MM.1S (cell line): ENCODE measurements at regions not wholly inside any gene's neighbourhood (a gene's known extent, or its start where the extent isn't known, plus 50 kb on each side); places are given as distances from the start of the nearest gene placed in this dataset.

Source experiments
- DNase-seq: peaks from one replicate; pipeline ENCODE4 v3.0.0-alpha.2; 2015
- H2AFZ ChIP-seq: fragments of 300-600 bp; sonication (generic); 2 replicates; pipeline ENCODE4 v1.6.0; 2016; ENCODE audit warnings: antibody characterized with exemption, low read length
- H3F3A ChIP-seq: fragments of 300-600 bp; sonication (generic); 2 replicates; pipeline ENCODE4 v1.6.1; 2016; ENCODE audit warnings: mild to moderate bottlenecking, antibody characterized with exemption, low read length, moderate library complexity, mixed read lengths; ENCODE audit not compliant: insufficient read depth
- H3K27ac ChIP-seq: fragments of 300-600 bp; sonication (generic); 2 replicates; pipeline ENCODE4 v1.5.1; 2016; ENCODE audit warnings: mild to moderate bottlenecking, low read length
- H3K27me3 ChIP-seq: fragments of 300-600 bp; sonication (generic); replicated peaks from 2 replicates; pipeline ENCODE4 v1.6.0; 2016; ENCODE audit warnings: low read length; ENCODE audit not compliant: insufficient read depth
- H3K36me3 ChIP-seq: fragments of 300-600 bp; sonication (generic); replicated peaks from 2 replicates; pipeline ENCODE4 v1.6.1; 2016; ENCODE audit warnings: mild to moderate bottlenecking, low read length, mixed read lengths; ENCODE audit not compliant: insufficient read depth
- H3K4me1 ChIP-seq: fragments of 300-600 bp; sonication (generic); 2 replicates; pipeline ENCODE4 v1.6.1; 2016; ENCODE audit warnings: low read length, mixed read lengths
- H3K4me2 ChIP-seq: fragments of 300-600 bp; sonication (generic); 2 replicates; pipeline ENCODE4 v1.6.0; 2016; ENCODE audit warnings: low read depth, low read length
- H3K4me3 ChIP-seq: fragments of 300-600 bp; sonication (generic); 2 replicates; pipeline ENCODE4 v1.5.1; 2016; ENCODE audit warnings: low read length, mixed read lengths
- H3K79me2 ChIP-seq: fragments of 300-600 bp; sonication (generic); 2 replicates; pipeline ENCODE4 v1.6.1; 2016; ENCODE audit warnings: mixed run types, low read length, mixed read lengths
- H3K9ac ChIP-seq: fragments of 300-600 bp; sonication (generic); 2 replicates; pipeline ENCODE4 v1.6.1; 2016; ENCODE audit warnings: low read length, mixed read lengths
- H3K9me2 ChIP-seq: fragments of 300-600 bp; sonication (generic); replicated peaks from 2 replicates; pipeline ENCODE4 v1.6.1; 2016; ENCODE audit warnings: mild to moderate bottlenecking, low read length, mixed read lengths; ENCODE audit not compliant: insufficient read depth
- H3K9me3 ChIP-seq: fragments of 300-600 bp; sonication (generic); replicated peaks from 2 replicates; pipeline ENCODE4 v1.6.1; 2016; ENCODE audit warnings: mild to moderate bottlenecking, low read length, mixed read lengths; ENCODE audit not compliant: insufficient read depth
- H4K20me1 ChIP-seq: fragments of 300-600 bp; sonication (generic); 2 replicates; pipeline ENCODE4 v1.6.1; 2016; ENCODE audit warnings: mild to moderate bottlenecking, low read length, moderate library complexity, mixed read lengths; ENCODE audit not compliant: insufficient read depth
- EZH2 ChIP-seq: fragments of 300-600 bp; sonication (generic); optimal IDR thresholded peaks from 2 replicates; pipeline ENCODE3; 2017; ENCODE audit warnings: low read depth, mild to moderate bottlenecking, antibody characterized with exemption, low read length, mixed read lengths
- EZH2phosphoT487 ChIP-seq: fragments of 300-600 bp; sonication (generic); IDR thresholded peaks from 2 replicates; pipeline ENCODE4 v1.6.1; 2018; ENCODE audit warnings: antibody characterized with exemption, low read length
- TF ChIP-seq, protein P1 (sequence below): fragments of 300-600 bp; sonication (generic); IDR thresholded peaks from 2 replicates; pipeline ENCODE4 v1.5.1; 2016; ENCODE audit warnings: antibody characterized with exemption, low read length, mixed read lengths

- Histone ChIP-seq H3K27ac (no peak overlapping the region), H4K20me1 (no peaks in the 10 kb centered on the region), H2AFZ (no peak overlapping the region), H3K79me2 (no peaks in the 10 kb centered on the region), H3F3A (no peaks in the 10 kb centered on the region), H3K9ac (no peak overlapping the region), H3K27me3 (no peaks in the 10 kb centered on the region), H3K9me3 (no peaks in the 10 kb centered on the region), H3K4me3 (no peak overlapping the region), H3K4me2 (no peak overlapping the region), H3K9me2 (no peaks in the 10 kb centered on the region), H3K4me1 (no peaks in the 10 kb centered on the region), H3K36me3 (no peaks in the 10 kb centered on the region)
- no peak for DNase-seq
- TF ChIP-seq EZH2phosphoT487 (no peak), EZH2 (no peak)
- TF ChIP-seq, protein P1, sequence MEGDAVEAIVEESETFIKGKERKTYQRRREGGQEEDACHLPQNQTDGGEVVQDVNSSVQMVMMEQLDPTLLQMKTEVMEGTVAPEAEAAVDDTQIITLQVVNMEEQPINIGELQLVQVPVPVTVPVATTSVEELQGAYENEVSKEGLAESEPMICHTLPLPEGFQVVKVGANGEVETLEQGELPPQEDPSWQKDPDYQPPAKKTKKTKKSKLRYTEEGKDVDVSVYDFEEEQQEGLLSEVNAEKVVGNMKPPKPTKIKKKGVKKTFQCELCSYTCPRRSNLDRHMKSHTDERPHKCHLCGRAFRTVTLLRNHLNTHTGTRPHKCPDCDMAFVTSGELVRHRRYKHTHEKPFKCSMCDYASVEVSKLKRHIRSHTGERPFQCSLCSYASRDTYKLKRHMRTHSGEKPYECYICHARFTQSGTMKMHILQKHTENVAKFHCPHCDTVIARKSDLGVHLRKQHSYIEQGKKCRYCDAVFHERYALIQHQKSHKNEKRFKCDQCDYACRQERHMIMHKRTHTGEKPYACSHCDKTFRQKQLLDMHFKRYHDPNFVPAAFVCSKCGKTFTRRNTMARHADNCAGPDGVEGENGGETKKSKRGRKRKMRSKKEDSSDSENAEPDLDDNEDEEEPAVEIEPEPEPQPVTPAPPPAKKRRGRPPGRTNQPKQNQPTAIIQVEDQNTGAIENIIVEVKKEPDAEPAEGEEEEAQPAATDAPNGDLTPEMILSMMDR, result no peak
These were observed 58.8 kb upstream of the DOCK1 start for GRCh38 chr10:126846469-126846868.

GRCh38 chr10:126846959-126847358 is 58.3 kb upstream of the DOCK1 start:
- no peaks in the 10 kb centered on the region for H3K4me1 ChIP-seq
- no peak overlapping the region for H3K9ac ChIP-seq
- H3K79me2 ChIP-seq, result no peaks in the 10 kb centered on the region
- H3K4me2 ChIP-seq, result no peak overlapping the region
- no peaks in the 10 kb centered on the region for H4K20me1 ChIP-seq
- no peak for DNase-seq
- H3K27me3 ChIP-seq, result no peaks in the 10 kb centered on the region
- no peak overlapping the region for H3K4me3 ChIP-seq
- H2AFZ ChIP-seq, result no peak overlapping the region
- no peak overlapping the region for H3K27ac ChIP-seq
- H3K9me2 ChIP-seq, result no peaks in the 10 kb centered on the region
- TF ChIP-seq, protein P1, result no peak
- H3F3A ChIP-seq, result no peaks in the 10 kb centered on the region
- H3K36me3 ChIP-seq, result no peaks in the 10 kb centered on the region
- H3K9me3 ChIP-seq, result no peaks in the 10 kb centered on the region

GRCh38 chr10:126847666-126848065 is 57.6 kb upstream of the DOCK1 start:
- Histone ChIP-seq H3K9ac (no peak overlapping the region), H3K4me2 (no peak overlapping the region)

More at GRCh38 chr10:126847666-126848065, 57.6 kb upstream of the DOCK1 start:
- no peak overlapping the region for H3K27ac ChIP-seq
- H3K9me2 ChIP-seq, result no peaks in the 10 kb centered on the region
- H4K20me1 ChIP-seq, result no peaks in the 10 kb centered on the region
- TF ChIP-seq EZH2phosphoT487 (no peak), EZH2 (no peak)
- TF ChIP-seq, protein P1, result no peak
- no peak overlapping the region for H2AFZ ChIP-seq
- H3K36me3 ChIP-seq, result no peaks in the 10 kb centered on the region
- H3K4me1 ChIP-seq, result no peaks in the 10 kb centered on the region
- H3K27me3 ChIP-seq, result no peaks in the 10 kb centered on the region
- H3K9me3 ChIP-seq, result no peaks in the 10 kb centered on the region
- DNase-seq, result no peak
- H3F3A ChIP-seq, result no peaks in the 10 kb centered on the region
- H3K79me2 ChIP-seq, result no peaks in the 10 kb centered on the region
- H3K4me3 ChIP-seq, result no peak overlapping the region
